T-helper 1 cell (primary cell): ENCODE measurements at regions not wholly inside any gene's neighbourhood (a gene's known extent, or its start where the extent isn't known, plus 50 kb on each side); places are given as distances from the start of the nearest gene placed in this dataset.
"Not testable (repeated sequence)": the region's sequence is repeated elsewhere in the genome, so short reads cannot be mapped to it uniquely, and the experiment has no call there.

ENCODE experiments used
- DNase-seq, 5 donors: peaks; one replicate each; pipeline ENCODE4 v3.0.0-alpha.2; 2012 to 2020

DNA sequence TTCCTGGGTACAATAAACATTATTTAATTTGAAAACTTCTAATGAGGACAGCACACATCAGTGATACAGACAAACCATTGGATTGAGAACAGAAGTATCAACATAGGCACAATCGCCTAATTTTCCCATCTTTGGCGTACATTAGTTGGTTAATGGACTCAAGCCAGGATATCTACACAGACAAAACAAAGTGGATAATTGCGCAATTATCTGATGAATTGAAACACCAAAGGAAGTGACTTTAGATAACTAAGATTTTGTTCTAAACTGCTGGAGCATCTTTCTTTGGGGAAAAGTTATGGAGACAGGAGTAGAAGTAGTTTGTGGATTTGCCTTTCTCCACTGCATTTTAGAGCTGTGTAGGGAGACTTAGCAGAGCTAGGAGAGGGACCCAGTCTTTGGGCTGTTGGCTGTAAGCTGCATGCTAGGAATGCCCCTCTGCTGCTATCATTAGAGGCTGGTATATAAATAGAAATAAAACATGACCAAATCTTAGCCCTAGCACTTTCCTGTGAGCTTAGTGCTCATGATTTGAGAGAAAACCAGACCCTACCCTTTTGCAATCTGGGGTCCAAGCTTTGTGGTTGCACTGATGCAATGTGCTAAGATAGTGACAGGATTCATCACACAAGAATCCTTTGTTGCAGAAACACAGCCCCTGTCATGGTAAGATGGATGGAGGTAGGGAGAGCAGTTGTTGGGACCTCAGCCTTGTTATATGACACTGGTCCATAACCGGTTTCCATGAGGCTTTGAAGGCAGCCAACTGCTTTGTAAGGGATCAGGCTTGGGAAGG, 264.5 kb upstream of the PIK3C3 start:
- no peak for DNase-seq

- no peak for DNase-seq
Observed at GRCh38 chr18:41687138-41687537, 267.9 kb upstream of the PIK3C3 start.

- DNase-seq: no peak
Observed at GRCh38 chr18:41681138-41681880, 273.7 kb upstream of the PIK3C3 start.

GRCh38 chr18:41674506-41674905, 280.5 kb upstream of the PIK3C3 start:
- no peak for DNase-seq

DNA sequence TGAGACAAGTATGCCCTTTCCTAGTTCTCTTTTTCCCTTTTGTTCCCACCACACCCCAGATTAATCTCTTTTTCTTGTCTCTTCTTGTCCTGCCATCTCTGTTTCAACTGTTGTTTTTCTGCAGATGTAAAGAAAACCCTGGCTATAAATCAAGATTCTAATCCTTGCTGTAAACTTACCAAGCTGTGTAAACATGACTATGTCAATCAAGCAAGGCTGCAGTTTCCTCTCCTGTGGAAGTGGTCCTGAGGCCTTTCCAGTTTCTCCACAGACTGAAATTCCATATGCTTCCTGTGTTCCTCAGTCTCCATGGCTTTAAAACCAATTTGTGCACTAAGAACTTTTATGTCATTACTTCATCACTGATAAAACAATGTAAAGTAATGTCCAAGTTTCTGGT, 288.8 kb upstream of the PIK3C3 start:
- no peak for DNase-seq

DNA sequence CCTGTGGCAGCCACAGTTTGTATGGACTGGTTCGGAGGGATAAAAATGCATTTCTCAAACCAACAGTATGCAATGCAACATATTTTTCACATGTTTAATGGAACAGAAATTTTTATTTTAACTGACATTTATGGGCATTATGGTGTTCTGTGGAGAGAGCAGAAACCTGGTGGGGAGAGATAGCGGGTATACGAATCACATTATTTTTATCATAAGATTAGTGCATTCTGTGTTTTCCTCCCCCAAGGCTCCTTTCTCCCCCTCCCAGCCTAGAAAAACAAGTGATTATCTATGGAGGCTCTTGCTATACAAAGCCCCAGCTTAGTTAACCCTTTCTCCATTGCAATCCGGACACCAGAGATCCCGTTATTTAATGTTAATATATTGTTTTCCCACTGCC, 289.8 kb upstream of the PIK3C3 start:
- no peak for DNase-seq

DNA sequence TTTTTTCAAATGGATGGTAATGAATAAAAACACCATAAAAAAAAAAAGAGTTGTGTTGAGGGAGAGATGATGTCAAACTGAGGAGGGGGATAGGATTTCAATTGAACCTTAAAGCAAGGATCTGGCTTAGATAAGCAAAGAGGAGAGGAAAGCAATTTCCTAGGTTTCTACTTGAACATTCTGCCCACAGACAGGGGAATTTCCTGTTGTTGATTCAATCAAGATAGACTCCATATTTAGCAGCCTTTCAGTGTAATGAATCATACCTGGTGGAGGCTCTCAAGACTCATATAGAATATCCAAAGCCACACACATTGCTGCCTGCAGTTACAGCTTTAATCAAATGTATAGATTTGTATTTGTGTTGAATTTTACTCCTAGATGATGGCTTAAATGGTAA, 294.4 kb upstream of the PIK3C3 start:
- no peak for DNase-seq

- DNase-seq: no peak
Observed at GRCh38 chr18:41659438-41660130, 295.4 kb upstream of the PIK3C3 start.

GRCh38 chr18:41657189-41657588, 297.8 kb upstream of the PIK3C3 start:
- no peak for DNase-seq

- no peak for DNase-seq
Observed at GRCh38 chr18:41655074-41655473, 300.0 kb upstream of the PIK3C3 start.

- DNase-seq: no peak
Observed at GRCh38 chr18:41647914-41648313, 307.1 kb upstream of the PIK3C3 start.

DNA sequence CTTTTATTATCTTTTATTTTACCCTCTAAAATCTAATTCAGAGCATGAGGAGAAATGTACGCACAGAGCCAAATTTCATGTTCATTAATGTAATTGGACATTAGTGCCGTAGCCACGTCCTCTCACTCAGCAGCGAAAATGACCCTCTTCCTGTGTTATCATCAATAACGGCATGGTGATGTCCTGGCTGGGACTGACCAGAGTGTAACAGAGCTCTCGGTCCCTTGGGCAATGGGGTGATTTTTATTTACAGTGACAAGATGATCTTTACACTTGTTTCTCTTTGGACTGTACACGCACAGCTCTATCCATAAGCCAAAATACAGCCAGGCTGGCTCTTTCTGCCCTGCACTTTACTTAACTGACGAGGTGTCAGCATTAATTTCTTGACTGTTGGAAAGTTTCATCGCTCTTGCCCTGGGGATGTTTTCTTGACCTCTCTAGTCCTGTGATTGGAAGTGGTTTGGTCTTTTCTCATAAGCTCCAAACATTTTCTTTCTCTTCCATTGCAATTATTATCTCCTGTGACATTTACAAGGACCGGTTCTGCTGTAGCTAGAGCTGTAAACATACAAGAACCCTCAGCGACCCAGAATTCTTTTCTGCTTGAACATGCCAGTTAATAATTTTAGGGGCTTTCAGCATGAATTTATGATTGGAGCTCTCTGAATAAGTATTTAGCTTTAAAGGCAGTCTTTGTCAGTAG, 308.0 kb upstream of the PIK3C3 start:
- DNase-seq: no peak

DNA sequence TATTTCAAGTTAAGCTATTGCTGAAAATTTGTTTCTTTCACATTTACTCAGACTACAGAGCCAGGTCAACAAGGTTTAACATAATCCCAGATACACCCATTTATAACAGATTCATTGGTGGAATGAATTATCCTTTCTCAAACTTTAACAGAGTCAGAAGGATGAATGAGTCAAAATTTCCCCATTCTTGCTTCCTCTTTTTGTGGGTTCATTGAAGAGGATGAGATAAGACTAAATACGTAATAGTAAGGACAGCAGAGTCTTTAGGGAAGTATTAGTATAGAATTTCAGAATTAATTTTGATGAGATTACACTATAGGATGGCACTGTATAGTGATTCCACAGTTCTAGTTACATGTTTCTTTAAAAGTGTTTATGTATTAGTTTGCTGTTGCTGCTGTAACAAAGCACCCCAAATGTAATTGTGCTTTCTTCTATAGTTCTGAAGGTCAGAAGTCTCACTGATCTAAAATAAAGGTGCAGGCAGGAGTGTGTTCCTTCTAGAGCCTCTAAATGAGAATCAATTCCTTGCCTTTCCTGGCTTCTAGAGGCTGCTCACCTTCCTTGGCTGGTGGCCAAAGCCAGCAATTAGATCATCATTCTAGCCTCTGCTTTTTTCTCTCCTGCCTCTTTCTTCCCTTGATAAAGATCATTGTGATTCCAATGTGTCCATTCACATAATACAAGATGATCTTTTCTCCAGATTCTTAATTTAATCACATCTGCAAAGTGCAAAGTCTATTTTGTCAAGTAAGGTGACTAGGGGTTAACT, 309.3 kb upstream of the PIK3C3 start:
- no peak for DNase-seq

DNA sequence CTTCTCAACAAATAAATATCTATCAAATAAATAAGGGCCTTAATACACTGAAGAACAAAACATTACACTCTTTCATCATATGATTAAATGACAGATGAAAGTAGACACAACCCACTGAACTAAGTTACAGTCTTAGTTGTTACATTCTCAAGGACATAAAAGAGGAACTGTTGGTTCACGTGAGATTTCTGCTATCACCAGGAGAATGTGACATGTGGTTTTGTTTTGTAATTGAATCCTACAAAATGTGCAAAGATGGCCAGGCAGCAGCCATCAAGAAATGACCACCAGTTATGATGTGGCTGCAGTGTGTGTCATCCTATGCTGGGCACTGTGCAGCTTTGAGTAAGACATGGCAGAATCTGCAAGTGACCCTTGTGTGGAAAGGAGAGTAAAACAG, 310.6 kb upstream of the PIK3C3 start:
- no peak for DNase-seq

- DNase-seq: no peak
Observed at GRCh38 chr18:41643427-41643826, 311.6 kb upstream of the PIK3C3 start.

DNA sequence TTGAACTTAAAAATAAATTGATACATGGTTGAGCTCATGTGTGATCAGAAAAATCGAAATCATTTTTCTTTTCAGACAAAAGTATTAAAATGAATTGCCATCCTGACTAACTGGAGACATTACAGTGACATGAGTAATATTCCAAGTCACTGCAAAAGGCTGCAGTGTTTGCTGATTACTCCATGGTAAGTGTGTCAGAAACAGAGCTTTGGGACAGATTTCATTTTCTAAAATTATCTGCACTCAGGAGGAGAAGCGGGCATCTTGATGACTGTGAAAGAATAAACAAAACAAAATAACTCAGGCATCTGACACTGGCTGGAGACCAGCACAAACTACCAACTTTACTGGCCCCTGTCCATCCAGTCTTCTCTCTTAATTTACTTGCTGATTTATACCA, 312.3 kb upstream of the PIK3C3 start:
- no peak for DNase-seq

DNA sequence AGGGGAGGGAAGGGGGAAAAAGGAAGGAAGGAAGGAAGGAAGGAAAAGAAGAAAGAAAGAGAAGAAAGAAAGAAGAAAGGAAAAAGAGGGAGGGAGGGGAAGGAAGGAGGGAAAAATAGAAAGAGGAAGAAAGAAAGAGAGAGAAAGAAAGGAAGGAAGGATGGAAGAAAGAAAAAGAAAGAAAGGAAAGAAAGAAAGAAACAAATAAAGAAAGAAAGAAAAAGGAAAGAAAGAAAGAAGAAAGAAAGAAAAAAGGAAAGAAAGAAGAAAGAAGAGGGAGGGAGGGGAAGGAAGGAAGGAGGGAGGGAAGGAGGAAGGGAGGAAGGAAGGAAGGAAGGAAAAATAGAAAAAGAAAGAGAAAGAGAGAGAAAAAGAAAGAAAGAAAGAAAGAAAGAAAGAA, 315.8 kb upstream of the PIK3C3 start:
- DNase-seq: no peak

DNA sequence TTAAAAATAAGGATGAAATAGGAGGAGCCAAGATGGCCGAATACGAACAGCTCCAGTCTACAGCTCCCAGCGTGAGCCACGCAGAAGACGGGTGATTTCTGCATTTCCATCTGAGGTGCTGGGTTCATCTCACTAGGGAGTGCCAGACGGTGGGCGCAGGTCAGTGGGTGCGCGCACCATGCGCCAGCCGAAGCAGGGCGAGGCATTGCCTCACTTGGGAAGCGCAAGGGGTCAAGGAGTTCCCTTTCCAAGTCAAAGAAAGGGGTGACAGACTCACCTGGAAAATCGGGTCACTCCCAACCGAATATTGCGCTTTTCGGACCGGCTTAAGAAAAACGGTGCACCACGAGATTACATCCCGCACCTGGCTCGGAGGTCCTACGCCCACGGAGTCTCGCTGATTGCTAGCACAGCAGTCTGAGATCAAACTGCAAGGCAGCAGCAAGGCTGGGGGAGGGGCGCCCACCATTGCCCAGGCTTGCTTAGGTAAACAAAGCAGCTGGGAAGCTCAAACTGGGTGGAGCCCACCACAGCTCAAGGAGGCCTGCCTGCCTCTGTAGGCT, 323.2 kb upstream of the PIK3C3 start:
- not testable (repeated sequence) for DNase-seq

DNA sequence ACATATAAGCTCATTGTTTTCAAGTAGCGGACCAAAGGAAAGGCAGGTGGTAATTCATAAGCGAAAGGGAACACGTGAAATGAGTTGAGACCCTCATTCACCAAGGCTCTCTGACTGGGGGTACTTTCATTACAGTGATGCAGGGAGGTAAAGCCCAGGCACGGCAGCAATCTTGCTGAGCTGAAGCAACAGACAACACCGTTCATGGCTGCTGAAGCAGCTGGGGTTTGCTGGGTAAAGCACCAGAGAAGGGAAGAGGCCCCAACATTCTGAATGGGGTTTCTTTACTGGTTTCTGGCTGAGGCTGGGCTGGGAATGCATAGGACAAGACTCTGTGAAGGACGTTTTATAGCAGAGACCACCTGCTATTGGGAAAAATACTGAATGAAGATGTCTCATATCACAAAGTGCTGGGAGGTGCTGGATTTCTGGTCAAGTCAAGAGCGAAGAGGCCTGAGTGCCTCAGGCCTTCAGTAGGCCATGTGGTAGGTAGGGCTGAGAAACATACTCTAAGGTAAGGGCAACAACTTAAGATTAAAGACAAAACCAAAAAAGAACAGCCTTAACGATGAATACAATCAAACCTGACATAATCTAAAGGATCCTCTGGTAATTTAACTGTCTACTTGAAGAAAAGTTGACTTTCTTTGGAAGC, 324.7 kb upstream of the PIK3C3 start:
- DNase-seq: no peak

GRCh38 chr18:41624460-41624859, 330.6 kb upstream of the PIK3C3 start:
- no peak for DNase-seq

GRCh38 chr18:41621177-41621576, 333.9 kb upstream of the PIK3C3 start:
- no peak for DNase-seq
